ENCODE measurements at regions not wholly inside any gene's neighbourhood (a gene's known extent, or its start where the extent isn't known, plus 50 kb on each side); places are given as distances from the start of the nearest gene placed in this dataset.

- TF ChIP-seq CTCF (IDR thresholded peaks at IDR 0.05; ENCODE audit: insufficient read depth, low read depth, low read length) (no peak), EZH2 (IDR thresholded peaks at IDR 0.05; ENCODE audit: insufficient read depth, low read length) (no peak)
Measured at GRCh38 chr15:101561584-101561906, 72.0 kb upstream of the PCSK6 start.

Measured in astrocyte (in vitro differentiated cells and primary cell).